ENCODE measurements at regions not wholly inside any gene's neighbourhood (a gene's known extent, or its start where the extent isn't known, plus 50 kb on each side); places are given as distances from the start of the nearest gene placed in this dataset.
A peak's percentile ranks its signal among the peaks of the same experiment; 100 is the strongest.

DNA sequence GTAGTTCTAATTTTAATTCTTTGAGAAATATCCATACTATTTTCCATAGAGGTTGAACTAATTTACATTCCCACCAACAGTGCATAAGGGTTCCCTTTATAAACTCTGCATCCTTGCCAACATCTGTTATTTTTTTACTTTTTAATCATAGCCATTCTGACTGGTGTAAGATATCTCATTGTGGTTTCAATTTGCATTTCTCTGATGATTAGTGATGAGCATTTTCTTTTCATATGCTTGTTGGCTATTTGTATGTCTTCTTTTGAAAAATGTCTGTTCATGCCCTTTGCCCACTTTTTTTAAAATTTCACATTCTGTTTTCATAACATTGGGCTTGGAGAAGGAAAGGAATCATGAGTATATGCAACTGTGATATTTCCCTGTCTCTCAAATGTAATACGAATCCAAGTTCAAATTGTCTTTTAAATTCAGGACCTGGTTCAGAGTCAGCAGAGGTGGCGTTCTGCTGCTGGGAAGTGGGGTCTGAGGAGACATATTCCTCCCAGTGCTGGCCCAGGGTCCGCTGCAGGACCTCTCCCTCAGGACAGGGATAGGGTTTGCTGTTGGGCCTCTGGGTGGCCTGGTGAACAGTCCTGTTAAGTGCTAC is 81.2 kb upstream of the ETV6 start:
- DNase-seq (ENCODE audit: low spot score), result no peak

DNA sequence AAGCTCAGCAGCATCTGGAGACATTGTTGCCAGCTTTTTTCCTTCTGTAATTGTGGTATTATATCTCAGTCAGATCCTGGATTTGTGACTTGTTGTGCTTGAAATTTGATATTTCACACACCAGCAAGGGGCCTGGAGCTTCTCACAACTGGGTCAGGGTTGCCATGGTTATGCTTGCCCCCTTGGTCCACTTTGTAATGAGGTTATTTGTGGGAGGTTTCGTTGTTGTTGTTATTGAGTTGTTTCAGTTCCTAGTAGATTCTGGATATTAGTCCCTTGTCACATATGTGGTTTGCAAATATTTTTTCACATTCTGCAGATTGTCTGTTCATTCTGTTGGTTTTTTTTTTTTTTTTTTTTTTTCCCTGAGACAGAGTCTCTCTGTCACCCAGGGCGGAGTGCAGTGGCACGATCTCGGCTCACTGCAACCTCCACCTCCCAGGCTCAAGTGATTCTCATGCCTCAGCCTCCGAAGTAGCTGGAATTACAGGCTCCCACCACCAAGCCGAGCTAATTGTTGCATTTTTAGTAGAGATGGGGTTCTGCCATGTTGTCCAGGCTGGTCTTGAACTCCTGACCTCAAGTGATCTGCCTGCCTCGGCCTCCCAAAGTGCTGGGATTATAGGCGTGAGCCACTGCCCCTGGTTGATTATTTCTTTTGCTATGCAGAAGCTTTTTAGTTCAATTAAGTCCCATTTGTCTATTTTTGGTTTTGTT is 80.6 kb upstream of the ETV6 start:
- DNase-seq (ENCODE audit: low spot score), result no peak

GRCh38 chr12:11569716-11570115 is 79.8 kb upstream of the ETV6 start:
- no peak for DNase-seq (ENCODE audit: low spot score)

DNA sequence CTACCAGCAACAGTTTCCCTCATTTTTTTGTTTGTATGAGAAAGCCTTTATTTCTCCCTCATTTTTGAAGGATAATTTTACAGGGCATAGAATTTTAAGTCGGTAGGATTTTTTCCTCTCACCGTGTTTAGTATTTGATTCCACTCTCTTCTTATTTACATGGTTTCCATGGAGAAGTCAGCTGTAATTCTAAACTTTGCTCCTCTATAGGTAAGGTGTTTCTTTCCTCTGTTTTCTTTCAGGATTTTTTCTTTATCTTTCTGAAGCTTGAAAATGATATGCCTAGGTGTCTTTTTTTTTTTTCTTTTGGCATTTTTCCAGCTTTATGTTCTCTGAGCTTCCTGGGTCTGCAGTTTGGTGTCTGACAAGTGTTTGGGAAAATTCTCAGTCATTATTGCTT is 75.6 kb upstream of the ETV6 start:
- no peak for DNase-seq (ENCODE audit: low spot score)

DNA sequence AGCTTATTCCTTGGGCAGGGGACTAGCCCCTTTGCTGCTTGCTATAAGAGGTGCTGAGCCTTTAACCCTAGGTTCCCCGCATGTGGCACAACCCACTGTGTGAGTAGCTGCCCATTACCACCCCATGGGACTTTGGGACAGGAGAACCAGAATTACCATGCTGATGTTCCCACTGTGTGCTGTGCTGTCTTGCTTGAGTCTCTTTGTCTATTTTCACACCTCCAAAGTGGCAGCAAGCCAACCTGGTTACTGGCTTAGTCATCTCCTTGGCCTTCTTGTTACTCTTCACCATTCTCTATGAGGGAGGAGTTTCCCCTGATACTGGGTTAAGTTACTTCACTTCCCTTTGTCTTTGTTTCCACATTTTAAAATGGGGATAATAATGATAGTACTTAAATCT is 73.4 kb upstream of the ETV6 start:
- no peak for DNase-seq (ENCODE audit: low spot score)

DNA sequence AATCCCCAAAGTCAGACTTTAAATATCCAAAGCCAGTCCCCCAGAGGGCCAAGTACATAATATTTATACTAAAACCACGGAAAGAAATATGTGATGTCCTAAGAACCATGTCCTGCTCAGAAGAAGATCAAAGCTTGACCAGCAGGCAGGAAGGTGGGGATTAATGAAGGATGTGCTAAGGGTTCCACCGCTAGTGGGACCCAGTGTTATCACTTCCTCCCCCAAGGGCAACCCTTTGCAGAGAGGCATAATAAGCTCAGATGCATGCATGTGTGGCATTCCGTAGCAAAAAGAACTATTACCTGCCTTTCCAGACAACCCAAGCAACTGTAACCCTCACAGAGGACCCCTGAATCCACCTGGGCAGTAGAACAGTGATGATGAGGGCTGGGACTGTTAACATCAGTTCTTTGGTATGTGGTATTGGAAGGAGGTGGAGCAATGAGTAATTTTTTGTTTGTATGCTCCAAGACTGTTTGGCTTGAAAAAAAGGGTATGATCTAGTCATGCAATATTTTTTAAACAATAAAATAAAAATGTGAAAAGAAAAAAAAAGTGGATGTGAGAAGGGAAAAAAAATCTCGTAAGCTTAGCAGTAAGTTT is 71.7 kb upstream of the ETV6 start:
- no peak for DNase-seq (ENCODE audit: low spot score)

- DNase-seq (ENCODE audit: low spot score), result no peak
Measured at GRCh38 chr12:11578461-11578993, 70.9 kb upstream of the ETV6 start.

GRCh38 chr12:11580125-11580751 is 69.2 kb upstream of the ETV6 start:
- DNase-seq (ENCODE audit: low spot score), result no peak

- peak; percentile 66 for DNase-seq (ENCODE audit: low spot score)
Measured at GRCh38 chr12:11581179-11581755, 68.2 kb upstream of the ETV6 start.

- peak; percentile 35 for DNase-seq (ENCODE audit: low spot score)
Measured at GRCh38 chr12:11584221-11584855, 65.1 kb upstream of the ETV6 start.

DNA sequence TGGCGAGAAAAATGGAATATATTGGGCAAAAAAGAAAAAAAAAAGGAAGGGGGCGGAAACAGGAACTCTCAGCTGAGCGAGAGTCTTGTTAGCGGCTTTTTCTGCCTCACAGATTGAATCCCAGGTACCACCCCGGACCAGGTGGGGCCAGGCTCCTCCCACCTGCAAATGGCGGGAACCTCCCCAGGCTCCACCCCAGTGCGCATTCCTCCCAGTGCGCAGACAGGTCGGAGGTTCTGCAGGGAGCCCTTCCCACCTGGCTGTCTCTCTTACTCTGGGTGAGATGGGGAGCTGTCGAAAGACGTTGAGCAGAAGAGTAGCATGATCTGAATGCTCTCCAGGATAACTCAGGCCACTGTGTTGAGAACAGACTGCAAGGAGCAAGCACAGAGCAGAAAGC is 57.0 kb upstream of the ETV6 start:
- DNase-seq (ENCODE audit: low spot score), result no peak

DNA sequence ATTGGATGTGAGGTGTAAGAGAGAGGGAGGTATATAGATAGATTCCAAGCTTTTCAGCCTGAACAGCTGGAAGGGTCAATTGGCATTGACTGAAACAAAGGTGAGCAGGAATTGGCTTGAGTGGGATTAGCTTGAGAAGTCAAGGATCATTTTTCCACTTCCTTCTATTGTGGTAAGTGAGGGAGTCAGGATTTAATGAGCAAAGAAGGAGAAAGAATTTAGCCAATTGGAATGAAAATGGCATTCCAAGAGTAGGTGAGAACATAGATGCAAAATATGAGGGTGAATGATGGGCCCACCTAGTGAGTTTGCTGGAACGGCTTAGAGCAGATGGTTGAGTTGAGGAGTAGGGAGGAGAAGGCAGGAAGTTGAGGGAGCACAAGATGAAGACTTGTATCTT is 56.5 kb upstream of the ETV6 start:
- DNase-seq (ENCODE audit: low spot score), result no peak

- no peak for DNase-seq (ENCODE audit: low spot score)
Measured at GRCh38 chr12:11595080-11595479, 54.4 kb upstream of the ETV6 start.

DNA sequence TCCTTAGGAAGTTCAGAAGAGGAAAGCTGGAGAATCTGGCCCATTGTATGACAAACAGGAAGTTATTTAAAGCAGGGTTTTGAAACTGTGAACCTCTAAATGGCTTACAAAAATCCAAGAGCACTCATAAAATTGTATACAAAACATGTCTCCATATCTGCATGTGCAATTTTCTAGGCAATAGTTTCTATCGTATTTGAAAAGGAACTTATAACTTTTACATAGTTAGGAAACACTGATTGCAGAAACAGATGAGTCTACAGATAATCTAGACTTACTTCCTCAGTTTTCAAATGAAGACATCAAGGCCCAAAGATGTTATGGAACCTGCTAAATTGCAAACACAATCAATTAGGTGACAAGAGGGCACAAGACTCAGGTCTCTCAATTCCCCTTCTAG is 53.3 kb upstream of the ETV6 start:
- DNase-seq (ENCODE audit: low spot score), result no peak

GRCh38 chr12:11598900-11599299 is 50.6 kb upstream of the ETV6 start:
- no peak for DNase-seq (ENCODE audit: low spot score)

All from cerebellar cortex (tissue), 1 donor.